GM12878 (cell line): ENCODE measurements at regions not wholly inside any gene's neighbourhood (a gene's known extent, or its start where the extent isn't known, plus 50 kb on each side); places are given as distances from the start of the nearest gene placed in this dataset.

Source experiments
- ATAC-seq: fragments of 200-7000 bp; cut with Tn5 transposase; 3 replicates; pipeline ENCODE4 v1.9.1; 2020; ENCODE audit warnings: mild to moderate bottlenecking, moderate library complexity
- BruUV-seq: library from RNA; stranded (reverse); fragments of 400-500 nt; replicated peaks from 2 replicates; lab custom pipeline; 2021; lab: Mats Ljungman, UMichigan
- CTCF ChIA-PET: fragments of 300-600 bp; sonication (Branson Sonifier 250); formaldehyde crosslinking; extraction: SDS; loops from one replicate; lab custom pipeline; 2021; ENCODE audit warnings: inconsistent platforms; lab: Yijun Ruan, JAX
- POLR2A ChIA-PET: fragments of 350-600 bp; formaldehyde crosslinking; extraction: SDS; loops from one replicate; lab custom pipeline; 2021; ENCODE audit warnings: inconsistent platforms; lab: Charles Lee
- RAD21 ChIA-PET: fragments of 300-600 bp; sonication (Branson Sonifier 250); formaldehyde crosslinking; loops from one replicate; lab custom pipeline; 2023; ENCODE audit warnings: antibody characterized with exemption; ENCODE audit not compliant: unreplicated experiment; lab: Charles Lee
- SMC1A ChIA-PET: fragments of 300-600 bp; sonication (Branson Sonifier 250); formaldehyde crosslinking; loops from one replicate; lab custom pipeline; 2023; ENCODE audit not compliant: unreplicated experiment, uncharacterized antibody; lab: Charles Lee
- DNase-seq: peaks from one replicate; pipeline ENCODE4 v3.0.0-alpha.2; 2011; ENCODE audit warnings: low read depth, low spot score
- FAIRE-seq: peaks from 3 replicates; lab custom pipeline; 2011; peaks lifted over from hg19 to GRCh38; lab: Jason Lieb, UNC
- H2AFZ ChIP-seq: 2 replicates; pipeline ENCODE4 v1.6.0; 2011; ENCODE audit warnings: low read depth, low read length, control low read depth; ENCODE audit not compliant: control insufficient read depth
- H3K27ac ChIP-seq: 2 replicates; pipeline ENCODE4 v1.5.1; 2011; ENCODE audit warnings: control low read depth; ENCODE audit not compliant: control insufficient read depth, insufficient read depth
- H3K27me3 ChIP-seq, 2 experiments: replicated peaks in 1 of 2; 2 replicates each; pipeline versions ENCODE4 v1.6.0 to v1.6.1; 2011; ENCODE audit warnings: low read length in 1 of 2; ENCODE audit not compliant: control insufficient read depth in 2 of 2, insufficient read depth in 2 of 2
- H3K36me3 ChIP-seq, 2 experiments: 2 replicates each; pipeline ENCODE4 v1.5.1; 2011; ENCODE audit warnings: low read length in 1 of 2; ENCODE audit not compliant: control insufficient read depth in 2 of 2, insufficient read depth in 2 of 2
- H3K4me1 ChIP-seq: 2 replicates; pipeline ENCODE4 v1.6.1; 2011; ENCODE audit warnings: mild to moderate bottlenecking, low read length, moderate library complexity, mixed read lengths; ENCODE audit not compliant: control insufficient read depth, insufficient read depth
- H3K4me2 ChIP-seq: 2 replicates; pipeline ENCODE4 v1.6.0; 2011; ENCODE audit warnings: control low read depth; ENCODE audit not compliant: control insufficient read depth, insufficient read depth
- H3K4me3 ChIP-seq: fragments of 200-600 bp; sonication (generic); 2 replicates; pipeline ENCODE4 v1.5.1; 2016
- H3K79me2 ChIP-seq: 2 replicates; pipeline ENCODE4 v1.6.0; 2011; ENCODE audit warnings: low read length; ENCODE audit not compliant: control insufficient read depth, insufficient read depth
- H3K9ac ChIP-seq: 2 replicates; pipeline ENCODE4 v1.8.0; 2011; ENCODE audit warnings: low read length, control low read depth, mixed read lengths; ENCODE audit not compliant: control insufficient read depth, insufficient read depth
- H3K9me3 ChIP-seq: replicated peaks from 3 replicates; pipeline ENCODE4 v1.5.1; 2011; ENCODE audit warnings: mild to moderate bottlenecking, low read length; ENCODE audit not compliant: control insufficient read depth, insufficient read depth
- H4K20me1 ChIP-seq: 2 replicates; pipeline ENCODE4 v1.6.0; 2011; ENCODE audit not compliant: control insufficient read depth, insufficient read depth
- ESRRA ChIP-seq: IDR thresholded peaks from 2 replicates; pipeline ENCODE4 v1.6.1; 2012; ENCODE audit warnings: mild to moderate bottlenecking, low read length, improper control_type of control experiment
- GATAD2B ChIP-seq: fragments of 450-650 bp; conservative IDR thresholded peaks from 2 replicates; pipeline ENCODE4 v1.6.1; 2017; ENCODE audit warnings: low read depth, mild to moderate bottlenecking, moderate library complexity
- IRF5 ChIP-seq: fragments of 450-650 bp; IDR thresholded peaks from 2 replicates; pipeline ENCODE4 v1.6.1; 2017; ENCODE audit warnings: borderline replicate concordance
- JUND ChIP-seq: IDR thresholded peaks from 2 replicates; pipeline ENCODE4 v1.6.1; 2012; ENCODE audit warnings: low read depth, mild to moderate bottlenecking, low read length, improper control_type of control experiment, moderate library complexity
- KLF5 ChIP-seq: fragments of 450-650 bp; IDR thresholded peaks from 2 replicates; pipeline ENCODE4 v1.6.1; 2014; ENCODE audit warnings: mild to moderate bottlenecking; ENCODE audit not compliant: partially characterized antibody
- MEF2A ChIP-seq: IDR thresholded peaks from 2 replicates; pipeline ENCODE4 v1.6.1; 2011; ENCODE audit warnings: low read depth, mild to moderate bottlenecking, low read length, moderate library complexity; ENCODE audit not compliant: insufficient read depth
- MTA2 ChIP-seq: fragments of 450-650 bp; IDR thresholded peaks from 2 replicates; pipeline ENCODE4 v1.6.1; 2016; ENCODE audit warnings: low read depth, mild to moderate bottlenecking, moderate library complexity
- RFX5 ChIP-seq: IDR thresholded peaks from 2 replicates; pipeline ENCODE4 v1.6.1; 2011; ENCODE audit warnings: low read depth, low read length, improper control_type of control experiment
- SMAD1 ChIP-seq: fragments of 450-650 bp; IDR thresholded peaks from 2 replicates; pipeline ENCODE4 v1.6.1; 2018; ENCODE audit warnings: mild to moderate bottlenecking, low read depth; ENCODE audit not compliant: partially characterized antibody
- STAT1 ChIP-seq: fragments of 450-650 bp; conservative IDR thresholded peaks from 2 replicates; pipeline ENCODE4 v1.6.1; 2014; ENCODE audit warnings: antibody characterized with exemption, mild to moderate bottlenecking
- SUPT20H ChIP-seq: IDR thresholded peaks from 2 replicates; pipeline ENCODE4 v1.6.1; 2011; ENCODE audit warnings: low read depth, mild to moderate bottlenecking, low read length, moderate library complexity, borderline replicate concordance; ENCODE audit not compliant: control insufficient read depth
- ZBED1 ChIP-seq: IDR thresholded peaks from 2 replicates; pipeline ENCODE4 v1.6.1; 2016; ENCODE audit warnings: borderline replicate concordance
- ZNF207 ChIP-seq: fragments of 450-650 bp; IDR thresholded peaks from 2 replicates; pipeline ENCODE4 v1.6.1; 2014; ENCODE audit warnings: antibody characterized with exemption, mild to moderate bottlenecking, borderline replicate concordance
- ZNF274 ChIP-seq: IDR thresholded peaks from one replicate; pipeline ENCODE4 v1.8.0; 2011; ENCODE audit not compliant: insufficient read length, insufficient read depth
- WGBS: methylation state at CpG from one replicate; pipeline ENCODE4 v1.1.6; 2016; ENCODE audit warnings: low lambda C conversion rate; ENCODE audit not compliant: insufficient replicate concordance, insufficient coverage; ENCODE audit errors: missing lambda C conversion rate; 5-methylcytosine and 5-hydroxymethylcytosine counted together
- in situ Hi-C: fragments of 300-500 bp; cut with MboI; formaldehyde crosslinking; loops from 9 replicates; pipeline ENCODE4 v1.14.3; 2018; ENCODE audit warnings: mixed read lengths
- intact Hi-C: fragments of 100-400 bp; cut with micrococcal nuclease; formaldehyde crosslinking; loops from one replicate; pipeline ENCODE4 v1.14.2; 2022; ENCODE audit not compliant: unreplicated experiment
- TF ChIP-seq, protein P1 (sequence below): fragments of 450-650 bp; formaldehyde crosslinking; IDR thresholded peaks from 2 replicates; pipeline ENCODE4 v1.4.0; 2020; ENCODE audit warnings: mild to moderate bottlenecking, moderate library complexity

GRCh38 chr6:141890661-141891060 is 242.1 kb upstream of the GJE1 start:
- ChIA-PET CTCF (no interaction called here), POLR2A (no interaction called here), SMC1A (no interaction called here)
- no peaks in the 10 kb centered on the region for H3K27me3 ChIP-seq
- in situ Hi-C loops = no loop called here
- no peaks in the 10 kb centered on the region for H3K36me3 ChIP-seq
- no peak overlapping the region for H3K27ac ChIP-seq
- no peak overlapping the region for H3K4me3 ChIP-seq
- BruUV-seq = no TSS peak
- no peaks in the 10 kb centered on the region for H4K20me1 ChIP-seq
- H3K4me2 ChIP-seq = no peak overlapping the region
- TF ChIP-seq JUND (no peak), RFX5 (no peak), KLF5 (no peak), SUPT20H (no peak), ESRRA (no peak), MEF2A (no peak), MTA2 (no peak), ZNF207 (no peak), ZBED1 (no peak)
- TF ChIP-seq, all 136 proteins: peak for 0
- DNase-seq (no peak), FAIRE-seq (no peak), ATAC-seq (no peak)
- RAD21 ChIA-PET = no interaction called here
- Histone ChIP-seq H3K9me3 (no peaks in the 10 kb centered on the region), H2AFZ (no peak overlapping the region), H3K4me1 (no peaks in the 10 kb centered on the region), H3K79me2 (no peaks in the 10 kb centered on the region), H3K9ac (no peak overlapping the region)
- WGBS = 0% methylated on average over 2 of the region's 2 CpGs
- intact Hi-C loops = no loop called here

DNA sequence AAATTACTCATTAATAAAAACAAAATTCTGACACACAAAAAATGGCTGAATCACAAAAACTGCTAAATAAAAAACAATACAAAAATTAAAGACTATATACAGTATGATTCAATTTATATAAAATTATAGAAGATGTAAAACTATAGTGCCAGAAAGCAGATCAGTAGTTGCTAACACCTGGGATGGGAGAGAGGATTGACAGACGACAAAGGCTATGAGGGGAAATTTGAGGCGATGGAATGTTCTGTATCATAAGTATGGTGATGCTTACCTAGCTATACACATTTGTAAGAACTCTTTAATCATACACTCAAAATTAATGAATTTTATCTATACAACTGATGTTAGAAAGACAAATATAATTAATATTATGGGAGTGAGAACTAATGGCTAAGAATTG is 247.9 kb upstream of the GJE1 start:
- no peak overlapping the region for H3K4me3 ChIP-seq
- H3K9me3 ChIP-seq = no peaks in the 10 kb centered on the region
- H3K36me3 ChIP-seq = no peaks in the 10 kb centered on the region
- no peak overlapping the region for H3K27ac ChIP-seq
- H3K9ac ChIP-seq = no peak overlapping the region
- no peak overlapping the region for H3K4me2 ChIP-seq
- no TSS peak for BruUV-seq
- intact Hi-C loops = no loop called here
- no peaks in the 10 kb centered on the region for H3K79me2 ChIP-seq
- ChIA-PET RAD21 (no interaction called here), SMC1A (no interaction called here), CTCF (interaction anchor here (0.6 kb wide), 1 partner anchor 112 kb away, joined by 3 read pairs; no protein-coding TSS in a partner anchor), POLR2A (no interaction called here)
- H3K4me1 ChIP-seq = no peaks in the 10 kb centered on the region
- in situ Hi-C loops = no loop called here
- no peak for ATAC-seq
- 68% methylated on average over 2 of the region's 2 CpGs for WGBS
- no peak for FAIRE-seq
- H4K20me1 ChIP-seq = no peaks in the 10 kb centered on the region
- H3K27me3 ChIP-seq = no peaks in the 10 kb centered on the region
- no peak overlapping the region for H2AFZ ChIP-seq
- no peak for DNase-seq
- TF ChIP-seq ZNF274 = no peak
- TF ChIP-seq, protein P1, sequence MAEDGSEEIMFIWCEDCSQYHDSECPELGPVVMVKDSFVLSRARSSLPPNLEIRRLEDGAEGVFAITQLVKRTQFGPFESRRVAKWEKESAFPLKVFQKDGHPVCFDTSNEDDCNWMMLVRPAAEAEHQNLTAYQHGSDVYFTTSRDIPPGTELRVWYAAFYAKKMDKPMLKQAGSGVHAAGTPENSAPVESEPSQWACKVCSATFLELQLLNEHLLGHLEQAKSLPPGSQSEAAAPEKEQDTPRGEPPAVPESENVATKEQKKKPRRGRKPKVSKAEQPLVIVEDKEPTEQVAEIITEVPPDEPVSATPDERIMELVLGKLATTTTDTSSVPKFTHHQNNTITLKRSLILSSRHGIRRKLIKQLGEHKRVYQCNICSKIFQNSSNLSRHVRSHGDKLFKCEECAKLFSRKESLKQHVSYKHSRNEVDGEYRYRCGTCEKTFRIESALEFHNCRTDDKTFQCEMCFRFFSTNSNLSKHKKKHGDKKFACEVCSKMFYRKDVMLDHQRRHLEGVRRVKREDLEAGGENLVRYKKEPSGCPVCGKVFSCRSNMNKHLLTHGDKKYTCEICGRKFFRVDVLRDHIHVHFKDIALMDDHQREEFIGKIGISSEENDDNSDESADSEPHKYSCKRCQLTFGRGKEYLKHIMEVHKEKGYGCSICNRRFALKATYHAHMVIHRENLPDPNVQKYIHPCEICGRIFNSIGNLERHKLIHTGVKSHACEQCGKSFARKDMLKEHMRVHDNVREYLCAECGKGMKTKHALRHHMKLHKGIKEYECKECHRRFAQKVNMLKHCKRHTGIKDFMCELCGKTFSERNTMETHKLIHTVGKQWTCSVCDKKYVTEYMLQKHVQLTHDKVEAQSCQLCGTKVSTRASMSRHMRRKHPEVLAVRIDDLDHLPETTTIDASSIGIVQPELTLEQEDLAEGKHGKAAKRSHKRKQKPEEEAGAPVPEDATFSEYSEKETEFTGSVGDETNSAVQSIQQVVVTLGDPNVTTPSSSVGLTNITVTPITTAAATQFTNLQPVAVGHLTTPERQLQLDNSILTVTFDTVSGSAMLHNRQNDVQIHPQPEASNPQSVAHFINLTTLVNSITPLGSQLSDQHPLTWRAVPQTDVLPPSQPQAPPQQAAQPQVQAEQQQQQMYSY (CRISPR knock-in tag) = no peak
- no peak for TF ChIP-seq ESRRA
- no peak for TF ChIP-seq IRF5
- TF ChIP-seq SMAD1 = no peak
- TF ChIP-seq GATAD2B = no peak
- TF ChIP-seq STAT1 = no peak
